Fibroblast of pulmonary artery (primary cell): ENCODE measurements at regions not wholly inside any gene's neighbourhood (a gene's known extent, or its start where the extent isn't known, plus 50 kb on each side); places are given as distances from the start of the nearest gene placed in this dataset.

ENCODE experiments used
- DNase-seq: peaks from one replicate; pipeline ENCODE4 v3.0.0-alpha.2; 2010; ENCODE audit warnings: low read depth
- H3K4me3 ChIP-seq: replicated peaks from 2 replicates; pipeline ENCODE4 v1.5.1; 2011; ENCODE audit warnings: low read depth, mild to moderate bottlenecking, control low read depth, low read length, moderate library complexity
- CTCF ChIP-seq: IDR thresholded peaks from 2 replicates; pipeline ENCODE4 v1.5.1; 2011; ENCODE audit warnings: mild to moderate bottlenecking, control low read depth, low read length, inconsistent platforms; ENCODE audit errors: missing control alignments

- TF ChIP-seq CTCF, result no peak
- no peak for DNase-seq
Observed at GRCh38 chr5:143703659-143704058, 108.3 kb upstream of the HMHB1 start.

DNA sequence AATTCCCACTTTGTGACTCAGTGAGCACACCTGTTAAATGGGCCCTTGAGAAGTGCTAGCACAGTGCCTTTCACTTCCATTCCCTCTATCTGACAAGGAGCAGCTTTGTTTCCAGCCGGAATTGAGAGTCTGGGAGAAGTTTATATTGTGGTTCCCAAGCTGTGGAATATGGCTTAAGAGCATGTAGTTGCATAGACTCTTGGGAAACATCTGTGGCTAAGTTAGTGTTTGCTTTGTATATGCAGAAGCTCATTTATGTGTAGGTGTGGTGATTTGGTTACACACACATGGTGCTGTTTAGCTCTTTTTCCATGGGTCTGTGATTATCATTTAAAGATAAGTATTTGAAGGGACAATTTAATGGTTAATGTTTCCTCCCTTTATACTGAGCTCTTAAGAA lies 110.5 kb upstream of the HMHB1 start:
- no peak for DNase-seq
- TF ChIP-seq CTCF, result no peak

More at GRCh38 chr5:143703659-143704058, 108.3 kb upstream of the HMHB1 start:
- no peak overlapping the region for H3K4me3 ChIP-seq

DNA sequence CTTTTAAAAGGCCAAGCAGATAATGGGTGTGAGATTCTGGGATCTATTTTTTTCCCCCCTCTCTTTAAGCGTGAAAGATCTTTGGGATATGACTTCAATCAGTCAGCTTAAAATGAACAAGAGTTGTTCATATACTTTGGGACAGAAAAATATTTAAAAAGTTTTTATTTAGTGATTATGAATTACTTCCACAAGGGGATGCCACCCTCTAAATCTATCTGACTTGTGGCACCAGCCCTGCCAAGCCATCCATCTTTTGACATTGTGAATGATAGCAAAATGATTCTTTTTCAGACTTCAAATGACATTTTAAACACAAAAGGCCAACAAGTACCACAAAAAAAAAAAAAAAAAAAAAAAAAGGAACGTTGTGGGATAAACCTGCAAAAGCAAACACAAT lies 111.0 kb upstream of the HMHB1 start:
- DNase-seq, result no peak
- no peak overlapping the region for H3K4me3 ChIP-seq
- no peak for TF ChIP-seq CTCF

More for the DNA sequence above, 110.5 kb upstream of the HMHB1 start:
- H3K4me3 ChIP-seq, result no peak overlapping the region

GRCh38 chr5:143699121-143699520 lies 112.8 kb upstream of the HMHB1 start:
- H3K4me3 ChIP-seq, result no peak overlapping the region
- DNase-seq, result no peak
- TF ChIP-seq CTCF, result no peak

- DNase-seq, result no peak
- no peak overlapping the region for H3K4me3 ChIP-seq
- no peak for TF ChIP-seq CTCF
Observed at GRCh38 chr5:143698574-143698973, 113.4 kb upstream of the HMHB1 start.

GRCh38 chr5:143696921-143697320 lies 115.0 kb upstream of the HMHB1 start:
- H3K4me3 ChIP-seq, result no peak overlapping the region
- DNase-seq, result no peak
- no peak for TF ChIP-seq CTCF

DNA sequence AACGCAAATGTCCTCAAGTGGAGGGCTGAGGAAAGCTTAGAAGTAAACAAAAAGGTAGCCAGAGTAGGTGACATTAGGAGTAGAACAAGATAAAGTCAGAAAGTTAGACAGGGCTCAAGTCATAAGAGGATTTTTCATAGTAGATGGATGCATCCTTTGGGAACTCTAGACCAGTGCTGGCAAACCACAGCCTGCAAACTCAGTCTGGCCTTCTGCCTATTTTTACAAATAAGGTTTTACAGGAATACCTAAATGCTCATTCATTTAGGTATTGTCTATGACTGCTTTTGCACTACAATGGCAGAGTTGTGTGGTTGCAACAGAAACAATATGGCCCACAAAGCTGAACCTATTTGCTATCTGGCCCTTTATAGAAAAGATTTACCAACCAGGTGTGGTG lies 116.0 kb upstream of the HMHB1 start:
- DNase-seq, result no peak
- H3K4me3 ChIP-seq, result no peak overlapping the region
- no peak for TF ChIP-seq CTCF
